ENCODE measurements at regions not wholly inside any gene's neighbourhood (a gene's known extent, or its start where the extent isn't known, plus 50 kb on each side); places are given as distances from the start of the nearest gene placed in this dataset.

DNA sequence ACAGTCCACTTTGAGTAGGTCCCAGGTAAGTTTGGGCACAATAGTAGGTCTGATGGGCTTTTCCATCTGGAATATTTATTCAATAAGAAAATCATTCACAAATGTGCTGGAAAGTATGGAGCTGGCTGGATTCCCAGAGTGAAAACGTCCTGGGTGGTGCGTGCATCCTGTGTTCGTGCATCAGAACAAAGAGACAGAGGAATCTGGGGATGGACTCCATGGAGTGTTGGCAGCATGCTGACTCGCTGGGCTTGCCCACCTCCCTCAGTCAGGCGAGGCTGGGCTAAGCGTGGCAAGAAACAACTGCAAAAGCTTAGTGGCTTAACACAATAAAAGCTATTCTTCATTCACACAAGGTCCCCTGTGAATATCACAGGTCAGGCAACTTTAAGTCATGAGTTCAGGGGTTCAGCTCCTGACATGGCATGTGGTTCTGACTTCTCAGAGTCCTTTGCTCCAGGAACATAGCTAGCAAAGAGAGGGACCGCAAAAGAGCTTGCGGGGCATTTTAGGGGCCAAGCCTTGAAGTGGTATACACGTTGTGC lies 151.6 kb upstream of the ZNF644 start:
- TF ChIP-seq FOXM1 (IDR thresholded peaks at IDR 0.05; ENCODE audit: low read depth, low read length): no peak
- TF ChIP-seq, protein P1, sequence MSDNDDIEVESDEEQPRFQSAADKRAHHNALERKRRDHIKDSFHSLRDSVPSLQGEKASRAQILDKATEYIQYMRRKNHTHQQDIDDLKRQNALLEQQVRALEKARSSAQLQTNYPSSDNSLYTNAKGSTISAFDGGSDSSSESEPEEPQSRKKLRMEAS (IDR thresholded peaks at IDR 0.05; ENCODE audit: low read depth, low read length): no peak
- no peak for TF ChIP-seq SIN3A (IDR thresholded peaks at IDR 0.05; ENCODE audit: low read depth, low read length)
- TF ChIP-seq EP300 (IDR thresholded peaks at IDR 0.05; ENCODE audit: borderline replicate concordance in 1 of 2, control insufficient read depth in 1 of 2, low read depth in 2 of 2, low read length in 2 of 2): no peak
- TF ChIP-seq SMC3 (IDR thresholded peaks at IDR 0.05; ENCODE audit: borderline replicate concordance, low read length): no peak
- TF ChIP-seq RFX5 (IDR thresholded peaks at IDR 0.05; ENCODE audit: low read depth, low read length): no peak
- no peak for TF ChIP-seq POLR2A (IDR thresholded peaks at IDR 0.05; ENCODE audit: low read depth, low read length)
- TF ChIP-seq STAT1 (conservative IDR thresholded peaks at IDR 0.05): no peak
- TF ChIP-seq, protein P2, sequence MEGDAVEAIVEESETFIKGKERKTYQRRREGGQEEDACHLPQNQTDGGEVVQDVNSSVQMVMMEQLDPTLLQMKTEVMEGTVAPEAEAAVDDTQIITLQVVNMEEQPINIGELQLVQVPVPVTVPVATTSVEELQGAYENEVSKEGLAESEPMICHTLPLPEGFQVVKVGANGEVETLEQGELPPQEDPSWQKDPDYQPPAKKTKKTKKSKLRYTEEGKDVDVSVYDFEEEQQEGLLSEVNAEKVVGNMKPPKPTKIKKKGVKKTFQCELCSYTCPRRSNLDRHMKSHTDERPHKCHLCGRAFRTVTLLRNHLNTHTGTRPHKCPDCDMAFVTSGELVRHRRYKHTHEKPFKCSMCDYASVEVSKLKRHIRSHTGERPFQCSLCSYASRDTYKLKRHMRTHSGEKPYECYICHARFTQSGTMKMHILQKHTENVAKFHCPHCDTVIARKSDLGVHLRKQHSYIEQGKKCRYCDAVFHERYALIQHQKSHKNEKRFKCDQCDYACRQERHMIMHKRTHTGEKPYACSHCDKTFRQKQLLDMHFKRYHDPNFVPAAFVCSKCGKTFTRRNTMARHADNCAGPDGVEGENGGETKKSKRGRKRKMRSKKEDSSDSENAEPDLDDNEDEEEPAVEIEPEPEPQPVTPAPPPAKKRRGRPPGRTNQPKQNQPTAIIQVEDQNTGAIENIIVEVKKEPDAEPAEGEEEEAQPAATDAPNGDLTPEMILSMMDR (IDR thresholded peaks at IDR 0.05 in 2 of 3, conservative IDR thresholded peaks at IDR 0.05 in 1 of 3; ENCODE audit: control insufficient read depth in 2 of 3, extremely low read depth in 1 of 3, insufficient read depth in 1 of 3, low read depth in 3 of 3, low read length in 3 of 3): no peak
- TF ChIP-seq POLR2AphosphoS5 (IDR thresholded peaks at IDR 0.05; ENCODE audit: low read length): no peak
- no peak for TF ChIP-seq SP1 (IDR thresholded peaks at IDR 0.05; ENCODE audit: low read depth, low read length)
- TF ChIP-seq POLR2AphosphoS2 (IDR thresholded peaks at IDR 0.05; ENCODE audit: low read depth, low read length): no peak
- no peak for TF ChIP-seq ZNF274 (IDR thresholded peaks at IDR 0.05; ENCODE audit: insufficient read depth, insufficient read length)
- no peak for TF ChIP-seq BCL11A (IDR thresholded peaks at IDR 0.05; ENCODE audit: low read depth, low read length)
